Progenitor cell of endocrine pancreas (in vitro differentiated cells): ENCODE measurements at regions not wholly inside any gene's neighbourhood (a gene's known extent, or its start where the extent isn't known, plus 50 kb on each side); places are given as distances from the start of the nearest gene placed in this dataset.

Experiments used
- DNase-seq: peaks from one replicate; pipeline ENCODE4 v3.0.0; 2021; ENCODE audit warnings: low spot score; ENCODE audit not compliant: unreplicated experiment
- H3K27ac Mint-ChIP-seq: 2 replicates; pipeline ENCODE4 v1.8.0; 2021; ENCODE audit warnings: mild to moderate bottlenecking, moderate library complexity, mixed read lengths
- H3K27me3 Mint-ChIP-seq: 2 replicates; pipeline ENCODE4 v1.8.0; 2021; ENCODE audit warnings: mixed read lengths
- H3K36me3 Mint-ChIP-seq: 2 replicates; pipeline ENCODE4 v1.8.0; 2022; ENCODE audit warnings: mixed read lengths; ENCODE audit not compliant: insufficient read depth
- H3K4me1 Mint-ChIP-seq: 2 replicates; pipeline ENCODE4 v1.8.0; 2021; ENCODE audit warnings: low read depth, mixed read lengths
- H3K4me3 Mint-ChIP-seq: 2 replicates; pipeline ENCODE4 v1.8.0; 2021; ENCODE audit warnings: low read depth, mild to moderate bottlenecking, moderate library complexity, mixed read lengths
- H3K9me3 Mint-ChIP-seq: 2 replicates; pipeline ENCODE4 v1.8.0; 2021; ENCODE audit warnings: low read depth, mixed read lengths
- TF ChIP-seq, protein P1 (sequence below): fragments of 200-600 bp; sonication (generic); IDR thresholded peaks from one replicate; pipeline ENCODE4 v1.5.0; 2021; ENCODE audit warnings: antibody characterized with exemption, mild to moderate bottlenecking; ENCODE audit not compliant: unreplicated experiment

DNA sequence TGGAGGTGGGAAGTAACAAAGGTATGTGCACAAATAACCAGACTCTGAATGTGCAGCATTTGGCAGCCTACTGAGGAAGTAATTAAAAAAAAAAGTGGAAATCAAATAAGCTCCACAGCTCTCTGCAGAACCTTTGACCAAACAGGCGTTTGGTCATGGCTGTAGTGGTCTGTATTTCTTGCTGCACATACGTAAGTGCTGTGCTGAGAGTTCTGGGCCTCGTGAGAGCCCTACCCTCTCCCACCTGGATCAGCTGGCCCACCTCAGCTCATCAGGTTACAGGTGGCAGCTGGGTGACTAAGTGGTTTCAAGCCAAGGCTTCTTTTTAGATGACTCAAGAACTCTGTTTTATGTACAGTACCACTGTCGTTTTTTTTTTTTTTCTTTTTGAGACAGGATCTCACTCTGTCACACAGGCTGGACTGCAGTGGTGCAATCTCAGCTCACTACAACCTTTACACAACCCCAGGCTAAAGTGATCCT is 178.2 kb upstream of the KLF6 start:
- H3K27ac Mint-ChIP-seq: no peak overlapping the region
- H3K27me3 Mint-ChIP-seq: peaks cover 11% of the 10 kb centered on the region
- no peaks in the 10 kb centered on the region for H3K36me3 Mint-ChIP-seq
- TF ChIP-seq, protein P1, sequence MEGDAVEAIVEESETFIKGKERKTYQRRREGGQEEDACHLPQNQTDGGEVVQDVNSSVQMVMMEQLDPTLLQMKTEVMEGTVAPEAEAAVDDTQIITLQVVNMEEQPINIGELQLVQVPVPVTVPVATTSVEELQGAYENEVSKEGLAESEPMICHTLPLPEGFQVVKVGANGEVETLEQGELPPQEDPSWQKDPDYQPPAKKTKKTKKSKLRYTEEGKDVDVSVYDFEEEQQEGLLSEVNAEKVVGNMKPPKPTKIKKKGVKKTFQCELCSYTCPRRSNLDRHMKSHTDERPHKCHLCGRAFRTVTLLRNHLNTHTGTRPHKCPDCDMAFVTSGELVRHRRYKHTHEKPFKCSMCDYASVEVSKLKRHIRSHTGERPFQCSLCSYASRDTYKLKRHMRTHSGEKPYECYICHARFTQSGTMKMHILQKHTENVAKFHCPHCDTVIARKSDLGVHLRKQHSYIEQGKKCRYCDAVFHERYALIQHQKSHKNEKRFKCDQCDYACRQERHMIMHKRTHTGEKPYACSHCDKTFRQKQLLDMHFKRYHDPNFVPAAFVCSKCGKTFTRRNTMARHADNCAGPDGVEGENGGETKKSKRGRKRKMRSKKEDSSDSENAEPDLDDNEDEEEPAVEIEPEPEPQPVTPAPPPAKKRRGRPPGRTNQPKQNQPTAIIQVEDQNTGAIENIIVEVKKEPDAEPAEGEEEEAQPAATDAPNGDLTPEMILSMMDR: no peak
- H3K9me3 Mint-ChIP-seq: peaks cover 5% of the 10 kb centered on the region
- no peak overlapping the region for H3K4me3 Mint-ChIP-seq
- H3K4me1 Mint-ChIP-seq: no peaks in the 10 kb centered on the region
- DNase-seq: no peak

GRCh38 chr10:3961082-3961481 is 176.1 kb upstream of the KLF6 start:
- TF ChIP-seq, protein P1: no peak
- peaks cover 7% of the 10 kb centered on the region for H3K27me3 Mint-ChIP-seq

DNA sequence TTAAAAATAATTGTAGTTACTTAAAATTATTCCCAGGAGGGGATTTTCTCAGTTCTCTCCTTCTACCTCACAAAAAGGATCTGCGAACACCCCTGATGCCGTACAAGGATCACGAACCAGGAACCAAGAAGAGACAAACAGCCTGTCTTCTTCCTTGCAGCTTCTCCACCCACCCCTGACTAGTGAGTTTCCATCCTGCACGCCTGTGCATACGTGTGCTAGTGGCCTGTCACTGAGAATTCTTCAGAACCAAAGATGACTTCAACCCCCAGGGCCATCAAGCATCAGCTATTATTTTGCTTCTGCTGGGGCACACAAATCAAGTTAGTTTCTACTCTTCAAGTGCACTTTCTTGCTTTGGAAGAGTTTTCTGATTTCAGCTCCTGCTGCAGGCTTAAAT is 175.5 kb upstream of the KLF6 start:
- Mint-ChIP-seq H3K9me3 (no peaks in the 10 kb centered on the region), H3K4me3 (no peak overlapping the region), H3K27me3 (peaks cover 7% of the 10 kb centered on the region), H3K27ac (no peak overlapping the region), H3K36me3 (no peaks in the 10 kb centered on the region), H3K4me1 (peaks cover 7% of the 10 kb centered on the region)
- TF ChIP-seq, protein P1: no peak
- DNase-seq: no peak

More at GRCh38 chr10:3961082-3961481, 176.1 kb upstream of the KLF6 start:
- H3K4me3 Mint-ChIP-seq: no peak overlapping the region
- H3K4me1 Mint-ChIP-seq: peaks cover 2% of the 10 kb centered on the region
- no peak overlapping the region for H3K27ac Mint-ChIP-seq
- no peaks in the 10 kb centered on the region for H3K9me3 Mint-ChIP-seq
- H3K36me3 Mint-ChIP-seq: no peaks in the 10 kb centered on the region
- DNase-seq: no peak

DNA sequence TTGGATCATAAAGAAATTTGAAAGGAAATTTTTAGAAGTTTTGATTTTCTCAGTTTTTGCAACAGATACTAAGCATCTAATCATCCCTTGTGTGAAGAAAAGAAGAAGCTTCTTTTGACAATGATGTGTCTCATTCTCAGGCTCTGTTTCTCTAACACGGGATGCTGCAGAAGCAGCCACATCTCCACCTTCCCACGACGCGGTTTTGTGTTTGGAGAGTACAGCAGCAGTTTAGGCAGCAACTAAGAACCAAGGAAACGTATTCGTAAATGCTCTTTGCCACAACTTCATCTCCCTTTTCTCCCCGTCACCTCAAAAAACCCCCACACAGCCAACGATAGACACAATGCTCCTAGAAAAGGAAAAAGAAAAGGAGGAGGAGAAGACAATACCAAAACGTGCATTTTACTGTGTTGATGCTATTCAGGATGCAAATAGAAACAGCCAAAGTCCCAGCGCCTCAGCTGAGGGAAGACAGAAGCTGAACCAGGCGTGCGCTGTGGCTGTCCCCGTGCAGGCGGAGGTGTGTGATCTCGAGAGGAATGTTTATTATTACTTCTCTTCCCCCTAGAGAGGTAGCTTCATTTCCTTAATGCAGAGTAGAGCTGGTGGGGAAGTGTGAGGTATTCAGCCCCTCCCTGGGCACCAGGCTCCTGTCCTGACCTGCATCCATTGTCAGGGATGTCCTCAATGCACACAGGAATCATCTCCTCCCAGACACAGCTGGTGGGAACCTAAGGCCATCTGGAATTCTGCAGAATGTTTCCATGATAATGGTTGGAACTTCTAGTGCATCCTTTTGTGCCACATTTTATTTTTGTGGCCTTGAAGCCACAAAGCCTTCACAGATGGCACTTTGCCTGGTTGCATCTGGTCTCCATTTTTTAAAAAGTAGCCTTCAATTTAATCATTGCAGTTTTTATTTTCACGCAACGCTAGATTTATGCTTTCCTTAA is 174.6 kb upstream of the KLF6 start:
- DNase-seq: no peak
- H3K27me3 Mint-ChIP-seq: peaks cover 7% of the 10 kb centered on the region
- no peak overlapping the region for H3K27ac Mint-ChIP-seq
- TF ChIP-seq, protein P1: no peak
- no peak overlapping the region for H3K4me3 Mint-ChIP-seq
- no peaks in the 10 kb centered on the region for H3K36me3 Mint-ChIP-seq
- no peaks in the 10 kb centered on the region for H3K9me3 Mint-ChIP-seq
- H3K4me1 Mint-ChIP-seq: peaks cover 9% of the 10 kb centered on the region

- no peak for DNase-seq
- Mint-ChIP-seq H3K27ac (no peak overlapping the region), H3K36me3 (no peaks in the 10 kb centered on the region), H3K4me3 (no peak overlapping the region), H3K27me3 (peaks cover 7% of the 10 kb centered on the region), H3K4me1 (peaks cover 9% of the 10 kb centered on the region), H3K9me3 (no peaks in the 10 kb centered on the region)
- TF ChIP-seq, protein P1: no peak
These were observed 173.5 kb upstream of the KLF6 start for GRCh38 chr10:3958472-3958996.
